ENCODE measurements at regions not wholly inside any gene's neighbourhood (a gene's known extent, or its start where the extent isn't known, plus 50 kb on each side); places are given as distances from the start of the nearest gene placed in this dataset.

DNA sequence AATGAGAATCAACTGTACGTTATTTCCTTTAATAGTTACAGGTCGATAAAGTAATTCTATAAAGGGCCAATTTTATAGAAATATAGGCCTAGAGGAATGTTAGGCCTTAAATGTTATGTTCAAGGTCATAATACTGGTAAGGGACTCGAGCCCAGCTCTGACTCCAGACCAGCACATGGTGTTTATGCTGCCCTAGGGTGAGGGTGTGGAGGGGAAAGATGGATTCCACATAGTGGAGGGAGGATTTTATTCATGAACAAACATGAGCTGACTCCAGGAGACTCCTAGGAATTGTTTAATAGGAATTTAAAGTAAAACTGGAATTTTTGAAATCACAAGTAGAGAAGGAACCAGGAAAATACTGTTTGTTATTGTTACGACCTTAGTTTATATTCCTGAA is 139.9 kb downstream of the LACC1 start:
- no peaks in the 10 kb centered on the region for H3K9me3 ChIP-seq (ENCODE audit: low read depth)
- H3K9ac ChIP-seq, result no peak overlapping the region
- no peaks in the 10 kb centered on the region for H3K4me1 ChIP-seq (ENCODE audit: insufficient read depth)
- no peak for DNase-seq
- in situ Hi-C loops (cut with MboI), result no loop called here
- TF ChIP-seq EZH2phosphoT487 (IDR thresholded peaks at IDR 0.05; ENCODE audit: insufficient read depth, low read depth) (no peak), EZH2 (IDR thresholded peaks at IDR 0.05; ENCODE audit: insufficient read depth, poor library complexity, severe bottlenecking) (no peak)
- no peak overlapping the region for H2AFZ ChIP-seq
- WGBS, 2 experiments (ENCODE audit: low coverage in 1 of 2, low lambda C conversion rate in 2 of 2, missing lambda C conversion rate in 2 of 2), result 48 to 50% methylated on average over 4 of the region's 4 CpGs
- no peaks in the 10 kb centered on the region for H3F3A ChIP-seq (ENCODE audit: insufficient read depth)
- no peak overlapping the region for H3K27ac ChIP-seq
- no peak overlapping the region for H3K4me2 ChIP-seq (ENCODE audit: unreplicated experiment)
- H3K27me3 ChIP-seq (replicated peaks; ENCODE audit: insufficient read depth), result peaks cover 20% of the 10 kb centered on the region
- H3K9me2 ChIP-seq (ENCODE audit: insufficient read depth), result no peaks in the 10 kb centered on the region
- no peaks in the 10 kb centered on the region for H4K20me1 ChIP-seq (ENCODE audit: insufficient read depth)
- H3K36me3 ChIP-seq (ENCODE audit: low read depth), result no peaks in the 10 kb centered on the region
- H3K4me3 ChIP-seq, result no peak overlapping the region
- H3K79me2 ChIP-seq (ENCODE audit: insufficient read depth), result no peaks in the 10 kb centered on the region

DNA sequence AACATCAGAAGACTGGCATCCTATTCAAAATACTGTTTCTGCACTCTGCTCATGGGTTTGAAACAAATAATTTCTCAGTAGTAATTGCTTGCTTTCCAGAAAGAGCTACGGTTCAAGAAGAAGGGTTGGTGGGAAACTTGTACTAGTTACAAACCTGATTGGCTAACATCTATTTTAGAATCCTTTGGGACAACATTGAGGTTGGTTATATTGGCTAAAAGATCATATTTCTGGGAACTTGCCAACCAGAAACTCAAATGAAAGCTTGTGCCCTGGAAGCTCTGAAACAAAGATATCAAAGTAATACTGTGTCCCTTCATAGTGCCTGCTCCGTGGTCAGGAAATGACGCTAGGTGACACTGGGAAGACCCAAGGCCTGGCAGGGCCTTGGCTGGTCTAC is 141.7 kb downstream of the LACC1 start:
- Histone ChIP-seq H2AFZ (no peak overlapping the region), H3K27me3 (replicated peaks; ENCODE audit: insufficient read depth) (peaks cover 24% of the 10 kb centered on the region), H4K20me1 (ENCODE audit: insufficient read depth) (no peaks in the 10 kb centered on the region), H3K27ac (no peak overlapping the region), H3K4me2 (ENCODE audit: unreplicated experiment) (no peak overlapping the region), H3F3A (ENCODE audit: insufficient read depth) (no peaks in the 10 kb centered on the region), H3K79me2 (ENCODE audit: insufficient read depth) (no peaks in the 10 kb centered on the region), H3K9ac (no peak overlapping the region), H3K36me3 (ENCODE audit: low read depth) (no peaks in the 10 kb centered on the region), H3K4me1 (ENCODE audit: insufficient read depth) (no peaks in the 10 kb centered on the region), H3K9me2 (ENCODE audit: insufficient read depth) (no peaks in the 10 kb centered on the region), H3K9me3 (ENCODE audit: low read depth) (no peaks in the 10 kb centered on the region), H3K4me3 (no peak overlapping the region)
- TF ChIP-seq EZH2 (IDR thresholded peaks at IDR 0.05; ENCODE audit: insufficient read depth, poor library complexity, severe bottlenecking) (no peak), EZH2phosphoT487 (IDR thresholded peaks at IDR 0.05; ENCODE audit: insufficient read depth, low read depth) (no peak)
- 75% methylated on average over 3 of the region's 3 CpGs for WGBS, 2 experiments (ENCODE audit: low coverage in 1 of 2, low lambda C conversion rate in 2 of 2, missing lambda C conversion rate in 2 of 2)
- DNase-seq, result no peak
- in situ Hi-C loops (cut with MboI), result no loop called here

DNA sequence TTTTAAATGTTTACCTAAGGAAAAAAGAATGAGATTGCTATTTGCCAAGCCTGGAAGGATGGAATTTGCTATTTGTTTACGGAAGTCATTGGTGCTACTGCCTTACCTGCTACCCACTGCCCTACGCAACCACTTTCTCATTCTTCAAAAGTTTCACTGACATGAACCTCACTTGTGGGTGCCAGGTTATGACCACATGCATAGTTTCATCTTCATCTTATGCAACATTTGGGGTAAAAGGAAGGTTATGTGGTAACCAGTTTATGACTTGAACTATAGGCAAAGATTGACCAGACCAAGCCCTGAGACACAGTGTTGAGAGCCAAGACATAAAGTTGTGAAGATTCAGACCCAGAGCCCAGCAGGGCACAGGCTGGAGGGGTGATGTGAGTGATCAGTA is 142.5 kb downstream of the LACC1 start:
- H3K36me3 ChIP-seq (ENCODE audit: low read depth), result no peaks in the 10 kb centered on the region
- H3F3A ChIP-seq (ENCODE audit: insufficient read depth), result no peaks in the 10 kb centered on the region
- in situ Hi-C loops (cut with MboI), result no loop called here
- H3K4me2 ChIP-seq (ENCODE audit: unreplicated experiment), result no peak overlapping the region
- H3K9me3 ChIP-seq (ENCODE audit: low read depth), result no peaks in the 10 kb centered on the region
- H3K4me1 ChIP-seq (ENCODE audit: insufficient read depth), result no peaks in the 10 kb centered on the region
- H3K9ac ChIP-seq, result no peak overlapping the region
- no peaks in the 10 kb centered on the region for H3K79me2 ChIP-seq (ENCODE audit: insufficient read depth)
- TF ChIP-seq EZH2 (IDR thresholded peaks at IDR 0.05; ENCODE audit: insufficient read depth, poor library complexity, severe bottlenecking) (no peak), EZH2phosphoT487 (IDR thresholded peaks at IDR 0.05; ENCODE audit: insufficient read depth, low read depth) (no peak)
- no peaks in the 10 kb centered on the region for H3K9me2 ChIP-seq (ENCODE audit: insufficient read depth)
- peak; percentile 21 for DNase-seq
- no peak overlapping the region for H2AFZ ChIP-seq
- H3K27me3 ChIP-seq (replicated peaks; ENCODE audit: insufficient read depth), result peaks cover 24% of the 10 kb centered on the region
- WGBS, 2 experiments (ENCODE audit: low coverage in 1 of 2, low lambda C conversion rate in 2 of 2, missing lambda C conversion rate in 2 of 2), result 60 to 62% methylated on average over 2 of the region's 2 CpGs
- H4K20me1 ChIP-seq (ENCODE audit: insufficient read depth), result no peaks in the 10 kb centered on the region
- no peak overlapping the region for H3K4me3 ChIP-seq
- no peak overlapping the region for H3K27ac ChIP-seq

DNA sequence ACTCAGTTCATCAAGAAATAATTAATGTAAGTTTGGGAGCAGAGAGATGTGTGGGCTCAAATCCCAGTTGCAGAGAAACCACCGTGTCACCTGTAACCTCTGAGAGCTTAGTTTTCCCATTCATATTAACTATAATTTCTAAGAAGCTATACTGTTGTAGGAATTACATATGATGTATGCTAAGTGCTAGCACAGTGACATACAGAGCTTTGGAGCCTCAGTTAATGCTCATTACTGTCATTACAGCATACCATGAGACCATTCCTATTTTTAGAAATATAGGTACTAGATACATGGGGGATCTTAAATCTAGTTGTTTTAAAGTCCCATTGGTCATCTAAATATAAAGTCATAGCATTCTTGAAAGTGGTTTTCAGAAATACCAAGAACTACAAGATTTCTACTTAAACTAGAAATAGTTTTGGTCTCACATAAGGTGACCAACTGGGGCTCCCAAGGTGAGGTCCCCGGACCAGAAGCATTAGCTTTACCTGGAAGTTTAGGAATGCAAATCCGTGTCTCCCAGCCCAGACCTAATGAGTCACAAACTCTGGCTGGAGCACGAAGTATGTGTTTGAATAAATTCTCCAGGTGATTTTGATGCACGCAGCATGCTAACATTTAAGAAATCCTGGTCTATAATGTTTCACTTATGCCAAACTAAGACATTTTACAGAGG is 144.6 kb downstream of the LACC1 start:
- Histone ChIP-seq H4K20me1 (ENCODE audit: insufficient read depth) (no peaks in the 10 kb centered on the region), H3F3A (ENCODE audit: insufficient read depth) (no peaks in the 10 kb centered on the region), H3K4me3 (no peak overlapping the region), H3K4me1 (ENCODE audit: insufficient read depth) (no peaks in the 10 kb centered on the region), H3K79me2 (ENCODE audit: insufficient read depth) (no peaks in the 10 kb centered on the region), H3K9me2 (ENCODE audit: insufficient read depth) (no peaks in the 10 kb centered on the region), H3K9me3 (ENCODE audit: low read depth) (no peaks in the 10 kb centered on the region), H3K9ac (no peak overlapping the region), H3K4me2 (ENCODE audit: unreplicated experiment) (no peak overlapping the region), H3K27me3 (replicated peaks; ENCODE audit: insufficient read depth) (peaks cover 40% of the 10 kb centered on the region), H2AFZ (no peak overlapping the region), H3K27ac (no peak overlapping the region), H3K36me3 (ENCODE audit: low read depth) (no peaks in the 10 kb centered on the region)
- DNase-seq, result no peak
- TF ChIP-seq EZH2 (IDR thresholded peaks at IDR 0.05; ENCODE audit: insufficient read depth, poor library complexity, severe bottlenecking), result no peak
- TF ChIP-seq EZH2phosphoT487 (IDR thresholded peaks at IDR 0.05; ENCODE audit: insufficient read depth, low read depth), result no peak
- in situ Hi-C loops (cut with MboI), result no loop called here
- WGBS, 2 experiments (ENCODE audit: low coverage in 1 of 2, low lambda C conversion rate in 2 of 2, missing lambda C conversion rate in 2 of 2), result 43 to 50% methylated on average over 5 of the region's 5 CpGs

DNA sequence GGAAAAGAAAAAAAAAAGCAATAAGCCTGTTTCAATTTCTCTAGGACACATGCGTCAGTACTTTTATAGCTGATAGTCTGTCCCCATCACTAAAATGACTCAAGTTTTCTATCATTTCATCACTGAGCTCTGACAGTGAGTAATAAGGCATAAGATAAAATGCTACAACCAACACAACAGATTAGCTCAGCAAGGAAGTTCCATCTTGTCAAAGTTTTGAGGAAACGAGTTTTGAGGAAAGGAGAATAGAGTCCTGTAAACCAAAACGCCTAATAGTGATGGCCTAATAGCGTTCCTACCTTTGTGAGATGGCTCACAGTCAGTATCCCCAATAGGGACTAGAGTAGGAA is 145.1 kb downstream of the LACC1 start:
- in situ Hi-C loops (cut with MboI), result no loop called here
- TF ChIP-seq EZH2phosphoT487 (IDR thresholded peaks at IDR 0.05; ENCODE audit: insufficient read depth, low read depth), result no peak
- TF ChIP-seq EZH2 (IDR thresholded peaks at IDR 0.05; ENCODE audit: insufficient read depth, poor library complexity, severe bottlenecking), result no peak

More for the DNA sequence above, 145.1 kb downstream of the LACC1 start:
- peaks cover 40% of the 10 kb centered on the region for H3K27me3 ChIP-seq (replicated peaks; ENCODE audit: insufficient read depth)
- no peaks in the 10 kb centered on the region for H3K4me1 ChIP-seq (ENCODE audit: insufficient read depth)
- H3K4me2 ChIP-seq (ENCODE audit: unreplicated experiment), result no peak overlapping the region
- no peak overlapping the region for H3K9ac ChIP-seq
- WGBS, 2 experiments (ENCODE audit: low coverage in 1 of 2, low lambda C conversion rate in 2 of 2, missing lambda C conversion rate in 2 of 2), result 63% methylated on average over 4 of the region's 4 CpGs
- no peak for DNase-seq
- no peak overlapping the region for H2AFZ ChIP-seq
- no peaks in the 10 kb centered on the region for H3K9me2 ChIP-seq (ENCODE audit: insufficient read depth)
- no peaks in the 10 kb centered on the region for H3F3A ChIP-seq (ENCODE audit: insufficient read depth)
- H3K27ac ChIP-seq, result no peak overlapping the region
- H3K36me3 ChIP-seq (ENCODE audit: low read depth), result no peaks in the 10 kb centered on the region
- no peaks in the 10 kb centered on the region for H3K9me3 ChIP-seq (ENCODE audit: low read depth)
- H4K20me1 ChIP-seq (ENCODE audit: insufficient read depth), result no peaks in the 10 kb centered on the region
- no peaks in the 10 kb centered on the region for H3K79me2 ChIP-seq (ENCODE audit: insufficient read depth)
- H3K4me3 ChIP-seq, result no peak overlapping the region

Data from GM23248 (cell line).